ENCODE measurements at regions not wholly inside any gene's neighbourhood (a gene's known extent, or its start where the extent isn't known, plus 50 kb on each side); places are given as distances from the start of the nearest gene placed in this dataset.

DNA sequence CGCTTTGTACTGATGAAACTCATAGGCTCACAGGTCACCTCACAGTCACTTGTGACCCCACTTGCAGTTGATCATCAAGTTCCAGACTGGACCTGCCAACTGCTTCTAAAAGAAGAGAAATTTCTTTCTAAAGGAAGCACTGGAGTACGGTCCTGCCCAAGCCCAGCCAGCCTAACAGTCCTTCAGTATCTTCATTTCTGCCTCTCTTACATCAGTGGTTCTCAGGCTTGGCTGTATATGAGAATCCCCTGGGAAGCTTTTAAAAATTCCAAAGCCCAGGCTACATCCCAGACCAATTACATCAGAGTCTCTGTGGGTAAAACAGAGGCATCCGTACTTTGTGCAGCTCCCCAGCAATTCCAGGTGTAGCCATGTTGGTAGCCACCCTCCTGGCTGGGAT lies 282.1 kb downstream of the NFIB start:
- no peak for DNase-seq (ENCODE audit: low spot score)

DNA sequence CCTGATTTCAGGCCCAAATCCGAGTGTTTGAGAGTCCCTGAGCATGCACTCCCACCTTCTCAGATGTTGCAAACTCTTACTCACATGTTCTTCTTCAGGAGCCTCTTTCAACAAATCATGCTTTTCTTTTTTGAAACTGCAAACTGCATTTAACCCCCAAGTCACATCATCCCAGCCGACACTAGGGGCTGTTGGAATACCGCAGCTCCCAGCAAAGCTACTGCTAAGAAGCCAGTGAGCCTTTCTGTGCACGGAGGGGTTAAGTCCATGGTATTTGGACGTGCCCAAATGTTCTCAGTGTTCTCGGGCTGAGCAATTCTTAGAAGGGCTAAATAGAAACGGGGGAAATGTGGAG lies 282.9 kb downstream of the NFIB start:
- no peak for DNase-seq (ENCODE audit: low spot score)

DNA sequence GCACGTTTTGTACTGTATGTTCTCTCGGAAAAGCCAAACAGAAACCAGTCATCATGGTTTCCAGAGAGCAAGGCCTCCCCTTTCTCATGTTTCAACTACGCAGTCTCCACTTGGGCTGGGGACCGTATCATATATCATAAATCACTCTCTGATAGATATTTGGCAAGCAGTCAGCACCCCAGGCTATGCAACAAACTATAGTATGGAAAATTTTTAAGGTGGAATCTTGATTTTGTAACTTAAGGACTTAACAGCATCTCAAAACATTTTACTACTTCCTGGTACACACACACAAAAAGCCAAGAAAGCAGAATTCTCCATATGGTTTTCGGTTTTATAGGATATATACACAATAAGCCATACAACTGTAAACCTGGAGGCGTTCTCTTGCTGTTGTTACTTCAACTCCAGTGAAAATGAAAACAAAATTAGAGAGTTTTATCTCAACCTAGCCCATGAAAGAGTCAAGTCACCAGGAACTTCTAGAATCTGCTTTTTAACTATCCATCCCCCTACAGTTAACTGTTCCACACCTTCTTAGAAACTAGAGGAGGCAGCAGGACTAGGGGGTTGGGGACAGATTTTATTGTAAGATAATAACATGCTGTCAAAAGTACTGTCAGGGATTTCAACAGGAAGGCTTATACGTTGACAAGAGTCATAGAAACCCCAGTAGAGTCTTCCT lies 283.4 kb downstream of the NFIB start:
- DNase-seq (ENCODE audit: low spot score) = no peak

DNA sequence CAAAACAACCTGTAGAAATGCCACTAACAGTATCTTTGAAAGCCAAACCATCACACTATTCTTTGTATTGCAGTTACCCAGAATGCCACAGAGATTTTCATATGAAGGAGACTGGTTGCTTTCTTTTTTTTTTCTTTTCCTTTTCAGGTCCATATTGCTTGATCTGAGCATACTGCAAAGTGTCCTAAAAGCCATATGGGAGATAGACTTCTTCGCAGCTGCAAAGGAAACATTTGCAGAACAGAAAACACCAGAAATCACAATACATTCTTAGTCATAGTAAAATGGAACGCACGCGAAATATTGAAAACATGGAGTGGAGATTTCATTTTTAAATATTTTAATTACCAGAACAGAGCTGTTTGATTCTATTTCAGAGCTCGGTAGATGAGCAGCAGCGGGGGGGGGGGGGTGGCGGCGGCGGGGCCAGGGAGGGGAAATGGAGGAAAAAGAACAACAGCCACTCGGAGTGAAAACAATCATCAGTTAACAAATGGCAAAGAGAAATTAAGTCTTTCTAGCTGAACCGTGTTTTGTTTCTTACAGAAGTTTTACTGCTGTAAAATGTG lies 284.1 kb downstream of the NFIB start:
- DNase-seq (ENCODE audit: low spot score) = no peak

DNA sequence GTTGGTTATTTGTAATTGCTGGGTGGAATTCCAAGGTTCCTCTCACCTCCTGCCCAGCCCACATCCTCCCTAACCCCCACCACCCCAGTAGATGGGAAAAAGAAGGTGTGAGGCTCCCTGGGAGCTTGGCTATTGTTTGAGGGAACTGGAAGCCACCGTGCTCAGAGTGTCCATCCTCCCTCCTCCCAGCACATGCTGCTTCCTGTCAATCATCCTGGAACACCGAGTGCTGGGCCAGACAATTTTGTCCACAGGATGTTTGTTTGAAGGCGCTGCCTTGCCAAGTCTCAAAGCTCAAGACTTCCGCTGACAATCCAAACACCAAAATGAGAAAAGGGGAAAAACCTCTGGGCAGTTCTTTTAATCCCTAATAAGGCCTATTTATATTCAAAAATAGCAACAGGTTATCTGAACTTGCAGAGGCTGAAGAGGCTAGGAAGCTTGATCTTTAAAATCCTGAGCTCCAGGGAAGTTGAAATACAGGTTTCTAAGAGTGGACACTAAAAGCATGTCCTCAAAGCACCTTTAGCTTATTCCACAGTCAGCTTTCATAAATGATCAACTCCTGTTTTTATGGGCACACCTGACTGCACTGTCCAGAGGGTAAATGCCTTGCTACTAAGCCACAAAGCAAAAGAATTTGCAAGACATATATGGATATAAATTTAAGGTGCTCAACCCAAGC lies 286.7 kb downstream of the NFIB start:
- no peak for DNase-seq (ENCODE audit: low spot score)

DNA sequence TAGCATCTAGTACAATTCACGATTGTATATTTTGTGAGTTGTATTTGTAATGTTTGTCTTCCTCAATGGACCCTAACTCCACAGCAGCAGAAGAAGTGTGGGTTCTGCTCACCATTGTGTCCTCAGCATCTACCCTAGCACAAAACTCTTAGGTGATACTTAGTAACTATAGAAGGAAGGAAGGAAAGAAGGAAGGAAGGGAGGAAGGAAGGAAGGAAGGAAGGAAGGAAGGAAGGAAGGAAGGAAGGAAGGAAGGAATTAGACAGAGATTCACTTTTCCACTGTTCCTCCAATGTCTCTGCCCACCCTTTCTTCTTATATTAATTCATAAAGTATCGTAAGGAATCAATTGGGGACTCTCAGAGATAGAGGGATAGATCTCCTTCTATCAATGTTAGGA lies 288.2 kb downstream of the NFIB start:
- no peak for DNase-seq (ENCODE audit: low spot score)

DNA sequence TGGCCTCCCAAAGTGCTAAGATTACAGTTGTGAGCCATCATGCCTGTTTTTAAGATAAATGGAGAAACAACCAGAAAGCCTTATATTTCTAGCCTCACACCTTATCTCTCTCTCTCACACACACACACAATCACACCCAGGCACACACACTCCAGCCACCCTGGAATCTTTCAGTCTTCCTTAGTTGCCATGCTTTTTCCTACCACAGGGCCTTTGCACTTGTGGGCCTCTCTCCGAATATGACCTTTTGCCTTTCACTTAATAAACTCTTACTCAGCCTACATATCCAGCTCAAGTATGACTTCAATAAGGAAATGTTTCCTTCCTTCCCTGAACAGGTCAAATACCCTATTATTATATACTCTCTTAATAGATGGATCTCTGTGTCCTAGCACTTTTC lies 290.7 kb downstream of the NFIB start:
- DNase-seq (ENCODE audit: low spot score) = no peak

DNA sequence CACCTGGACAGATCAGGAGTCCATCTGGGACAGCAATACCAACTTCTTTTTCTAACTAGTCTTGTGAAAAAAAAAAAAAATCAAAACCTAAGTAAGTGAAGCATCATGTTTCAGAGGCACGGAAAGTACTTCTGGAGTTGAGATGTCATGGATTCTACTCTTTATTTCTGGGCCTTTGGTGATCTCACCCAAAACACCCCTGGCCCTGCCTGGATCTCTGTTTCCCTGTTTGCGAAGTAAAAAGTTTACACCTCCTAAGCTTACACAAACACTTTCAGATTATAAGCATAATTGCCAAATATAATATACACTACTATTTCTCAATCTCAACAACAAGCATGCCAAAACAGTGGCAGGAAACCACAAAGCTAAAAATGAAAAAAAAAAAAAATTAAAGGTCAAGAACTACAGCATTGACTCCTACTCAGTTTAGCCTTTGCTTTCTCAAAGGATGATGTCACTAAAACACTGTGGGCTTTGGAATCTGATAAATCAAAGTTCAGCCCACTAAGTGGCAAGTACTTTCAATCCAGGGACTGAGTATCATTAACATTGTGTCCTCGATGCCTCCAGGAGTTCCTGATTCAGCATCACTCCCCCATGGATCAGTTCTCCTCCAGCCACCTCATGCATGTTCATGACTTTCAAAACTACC lies 291.9 kb downstream of the NFIB start:
- no peak for DNase-seq (ENCODE audit: low spot score)

DNA sequence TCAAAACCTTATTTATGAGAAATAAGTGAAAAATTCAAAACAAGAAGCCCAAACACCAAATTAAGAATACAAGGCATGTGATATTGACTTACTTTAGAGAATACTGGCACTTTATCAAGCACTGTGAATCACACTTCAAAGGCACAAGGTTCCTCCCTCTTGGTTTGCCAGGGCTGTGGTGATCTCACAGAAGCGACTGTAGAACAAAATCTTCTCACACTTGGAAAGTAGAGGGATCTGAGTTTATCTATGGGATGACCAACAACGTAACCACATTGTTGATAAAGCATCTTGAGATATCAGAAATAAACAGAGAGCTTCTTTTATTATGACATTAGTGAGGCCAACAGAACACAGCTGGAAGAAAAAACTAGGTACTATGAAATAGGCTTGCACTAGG lies 295.9 kb downstream of the NFIB start:
- no peak for DNase-seq (ENCODE audit: low spot score)

DNA sequence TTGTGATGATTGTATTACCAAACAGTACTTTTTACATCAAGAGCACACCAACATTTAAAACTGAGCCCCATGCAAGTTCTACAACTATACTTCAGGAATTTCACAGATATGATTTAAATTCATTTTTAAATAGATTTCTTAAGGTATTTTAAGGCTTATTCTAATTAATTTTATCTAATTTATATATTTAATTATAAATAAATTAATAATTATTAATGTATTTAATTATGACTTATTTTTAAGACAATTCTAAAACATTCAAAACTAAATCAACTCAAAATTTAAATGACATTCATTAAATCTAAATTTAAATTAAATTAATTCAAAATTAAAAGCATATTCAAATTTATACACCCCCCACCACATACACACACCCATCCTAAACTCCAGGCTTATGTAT lies 299.2 kb downstream of the NFIB start:
- DNase-seq (ENCODE audit: low spot score) = no peak

DNA sequence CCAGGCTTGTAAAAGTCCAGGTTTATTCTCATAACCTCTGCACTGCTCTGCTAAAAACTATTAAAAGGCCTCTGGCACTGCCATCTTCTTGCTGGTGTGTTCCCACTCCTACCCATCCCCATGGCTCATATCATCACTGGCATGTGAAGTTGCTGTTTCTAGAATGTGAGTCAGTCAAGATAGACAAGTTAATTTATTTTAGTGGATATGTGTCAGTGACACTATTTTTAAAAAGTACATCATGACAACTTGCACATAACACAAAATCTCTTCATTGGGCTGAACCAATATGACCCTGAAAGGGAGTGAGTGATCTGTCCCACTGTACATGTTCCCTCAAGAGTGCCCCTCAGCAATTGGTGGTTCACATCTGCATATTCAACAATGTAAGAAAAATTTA lies 299.7 kb downstream of the NFIB start:
- DNase-seq (ENCODE audit: low spot score) = no peak

DNA sequence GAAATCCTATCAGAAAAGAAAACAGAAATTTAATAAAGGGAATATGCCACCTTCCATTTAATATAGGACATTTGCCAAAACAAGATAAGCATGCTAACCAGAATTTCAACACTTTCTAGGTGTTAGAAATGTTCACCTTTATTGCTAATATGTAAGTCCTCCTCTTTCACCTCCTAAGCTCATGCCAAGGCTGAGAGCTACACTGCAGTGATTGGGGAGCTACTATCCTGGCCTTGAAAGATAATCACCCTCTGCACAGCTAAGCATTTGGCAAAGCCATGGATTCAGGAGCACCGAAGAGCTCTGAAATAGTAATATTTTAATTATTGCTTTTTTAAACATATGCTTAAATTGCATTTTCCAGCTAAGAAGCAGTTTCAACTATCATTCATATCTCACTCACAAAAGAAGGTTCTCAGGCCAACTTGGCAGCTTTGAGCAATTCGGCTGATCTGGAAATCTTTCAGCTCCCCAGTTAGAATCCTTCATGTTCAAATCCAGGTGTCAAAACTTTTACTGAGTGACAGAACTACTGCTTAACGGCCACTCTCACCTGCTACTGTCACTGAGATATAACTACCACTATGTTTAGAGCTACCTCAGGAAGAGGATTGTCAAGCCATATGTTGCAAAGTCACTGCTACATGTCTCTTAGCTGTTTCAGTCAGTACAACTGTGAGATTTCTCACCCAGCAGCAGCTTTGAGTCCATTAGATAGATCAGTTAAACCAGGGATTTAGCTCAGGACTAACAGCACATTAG lies 302.0 kb downstream of the NFIB start:
- DNase-seq (ENCODE audit: low spot score) = no peak

DNA sequence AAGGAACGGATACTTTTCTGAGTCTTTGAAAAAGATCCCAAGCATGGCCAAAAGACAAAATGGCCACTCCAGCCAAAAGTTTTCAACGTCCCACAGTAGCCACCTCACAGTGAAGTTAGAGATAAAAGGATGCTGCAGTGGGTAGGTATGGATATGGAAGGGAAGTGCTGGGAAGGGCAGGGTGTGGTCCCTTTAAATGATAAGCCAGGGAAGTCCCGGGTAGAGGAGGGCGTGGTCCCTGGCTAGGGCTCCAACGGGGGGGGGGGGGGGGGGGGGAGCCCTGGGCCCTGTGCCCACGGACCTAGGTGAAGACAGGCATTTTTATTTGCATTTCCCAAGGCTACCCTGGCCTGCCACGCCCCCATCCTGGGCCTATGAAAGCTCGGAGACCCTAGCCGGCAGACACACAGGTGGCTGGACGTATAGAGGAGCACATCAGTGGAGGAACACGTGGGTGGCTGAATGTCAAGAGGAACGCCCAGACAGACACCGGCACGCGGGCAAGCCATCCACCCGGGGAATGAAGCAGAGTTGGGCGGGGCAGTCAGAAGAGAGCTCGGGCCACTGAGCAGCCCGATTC lies 306.7 kb downstream of the NFIB start:
- no peak for DNase-seq (ENCODE audit: low spot score)

DNA sequence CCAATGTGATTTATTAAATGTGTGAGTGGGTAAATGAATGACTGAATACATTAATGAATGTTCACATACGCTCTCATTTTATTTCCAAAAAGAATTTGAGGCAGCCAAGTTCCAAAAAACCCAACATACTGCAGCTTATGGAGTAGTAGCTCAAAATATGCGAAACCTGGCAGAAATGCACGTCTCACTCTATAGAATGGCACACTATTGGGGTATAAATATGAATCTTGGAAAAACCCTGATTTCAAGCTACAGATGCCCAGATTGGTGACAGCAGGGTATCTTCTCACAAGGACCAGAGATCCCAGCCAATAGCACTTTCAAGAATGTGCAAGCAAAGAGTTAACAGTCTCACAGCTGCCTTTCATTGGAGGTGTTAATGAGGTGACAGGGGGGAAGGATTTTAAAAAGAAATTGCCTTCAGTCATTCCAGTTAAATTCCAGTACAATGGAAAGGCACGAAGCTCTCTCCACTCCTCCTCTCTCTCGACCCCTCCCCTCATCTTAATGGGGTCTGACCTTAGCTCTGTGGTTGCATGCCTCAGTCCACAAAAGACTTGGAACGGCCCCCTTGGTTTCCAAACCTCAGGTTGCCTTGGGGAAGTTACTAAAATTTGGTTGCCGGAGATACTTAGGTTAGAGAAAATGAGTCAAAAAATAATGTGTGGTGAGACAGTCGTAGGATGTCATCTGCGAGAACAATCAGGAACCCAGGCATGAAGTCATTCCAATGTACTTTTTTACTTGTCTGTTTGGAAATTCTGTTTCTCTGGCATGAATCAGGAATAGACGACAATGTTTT lies 307.4 kb downstream of the NFIB start:
- DNase-seq (ENCODE audit: low spot score) = no peak

DNA sequence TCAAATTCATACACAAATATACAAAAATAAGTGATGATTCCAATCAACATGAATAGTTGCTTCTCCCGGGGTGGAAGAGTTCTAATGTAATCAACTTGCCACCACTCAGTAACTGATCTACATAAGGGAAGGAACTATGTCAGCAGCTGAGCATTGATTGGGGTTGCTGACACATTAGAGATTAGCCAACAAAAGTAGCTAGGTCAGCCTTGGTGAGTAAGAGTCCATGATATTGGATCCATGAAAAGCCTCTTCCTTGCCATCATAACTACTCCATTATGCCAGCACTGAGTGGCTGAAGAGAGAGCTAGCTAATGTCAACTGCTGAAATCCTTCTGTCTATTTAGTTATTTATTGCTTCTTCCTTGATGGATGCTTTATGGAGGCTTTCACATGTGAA lies 309.8 kb downstream of the NFIB start:
- DNase-seq (ENCODE audit: low spot score) = no peak

DNA sequence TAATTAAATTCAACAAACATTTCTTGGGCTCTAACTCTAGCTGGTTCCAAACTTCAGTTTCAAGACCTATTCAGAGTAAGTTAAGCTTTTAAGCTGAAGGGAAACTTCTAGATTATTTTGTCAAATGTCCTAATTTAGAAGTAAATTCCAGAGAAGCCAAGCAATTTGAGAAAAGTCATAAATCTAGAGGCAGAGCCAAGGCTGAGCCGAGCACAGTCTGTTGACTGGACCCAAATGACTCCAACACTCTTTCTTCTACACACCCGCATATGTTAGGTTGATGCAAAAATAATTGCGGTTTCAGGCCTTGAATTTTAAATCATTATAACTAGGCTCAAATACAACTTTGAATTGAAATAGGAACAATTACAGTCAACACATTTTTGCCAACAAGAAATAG lies 319.7 kb downstream of the NFIB start:
- no peak for DNase-seq (ENCODE audit: low spot score)

DNA sequence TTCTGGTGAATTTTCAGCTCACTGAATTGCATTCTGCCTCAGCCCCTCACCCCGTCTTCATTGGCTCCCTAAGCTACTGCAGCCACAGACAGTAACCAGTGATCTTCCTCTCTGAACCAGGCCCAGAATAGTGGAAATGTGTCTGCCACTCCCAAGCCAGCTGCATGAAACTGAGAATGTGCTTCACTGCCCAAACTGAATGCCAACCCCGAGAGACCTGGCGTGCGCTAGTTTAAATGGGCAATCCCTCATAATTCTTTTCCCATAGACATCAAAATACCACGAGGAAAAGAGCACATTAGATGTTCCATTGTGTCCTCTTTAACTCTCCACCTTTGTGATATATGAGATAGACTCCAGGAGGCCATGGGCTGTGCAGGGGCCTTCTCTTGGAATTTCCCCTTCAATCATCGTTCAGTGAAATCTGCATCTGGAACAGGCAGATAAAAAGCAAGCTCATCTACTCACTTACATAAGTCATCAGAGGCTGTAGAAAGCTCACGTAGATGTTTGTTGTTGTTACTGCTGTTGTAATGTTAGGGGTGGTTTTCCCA lies 320.2 kb downstream of the NFIB start:
- DNase-seq (ENCODE audit: low spot score) = no peak

DNA sequence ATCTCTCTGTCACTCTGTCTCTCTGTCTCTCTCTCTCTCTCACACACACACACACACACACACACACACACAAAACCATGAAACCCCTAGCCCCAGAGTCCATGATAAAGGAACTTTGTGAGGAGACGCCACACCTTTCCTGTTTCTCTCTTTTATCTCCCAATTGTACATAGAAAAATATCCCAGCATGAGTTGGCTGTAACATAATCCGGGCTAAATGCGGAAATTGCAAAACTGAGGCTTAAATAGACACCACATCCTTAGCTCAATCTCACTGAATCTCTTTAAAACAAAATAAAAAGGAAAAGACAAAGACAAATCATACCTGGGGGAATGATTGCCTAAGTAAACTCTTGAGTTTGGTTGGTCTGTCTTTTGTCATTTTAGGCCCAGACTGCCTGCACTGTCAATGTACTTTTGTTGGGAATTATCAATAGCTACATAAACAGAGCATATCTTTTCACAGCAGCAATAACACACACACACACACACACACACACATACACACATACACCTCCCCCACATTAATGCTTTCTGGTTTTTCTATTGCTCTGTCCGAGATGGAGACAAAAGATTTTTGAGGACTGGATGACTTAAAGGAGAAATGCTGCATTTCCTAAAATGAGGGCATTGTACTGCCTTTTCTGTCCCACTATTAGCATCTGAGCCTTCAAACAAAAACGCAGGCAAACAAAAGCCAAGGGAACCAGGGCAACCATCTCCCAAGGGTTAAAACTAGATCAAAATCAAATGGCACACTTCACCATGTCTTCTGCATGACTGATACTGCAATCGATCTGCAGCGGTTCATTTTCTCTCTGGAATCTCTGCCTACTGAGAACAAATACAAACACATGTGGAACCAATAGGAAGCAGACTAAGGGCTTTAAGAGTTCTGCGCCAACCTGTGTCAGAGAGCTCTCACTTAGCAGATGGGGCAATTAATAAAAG lies 321.5 kb downstream of the NFIB start:
- no peak for DNase-seq (ENCODE audit: low spot score)

DNA sequence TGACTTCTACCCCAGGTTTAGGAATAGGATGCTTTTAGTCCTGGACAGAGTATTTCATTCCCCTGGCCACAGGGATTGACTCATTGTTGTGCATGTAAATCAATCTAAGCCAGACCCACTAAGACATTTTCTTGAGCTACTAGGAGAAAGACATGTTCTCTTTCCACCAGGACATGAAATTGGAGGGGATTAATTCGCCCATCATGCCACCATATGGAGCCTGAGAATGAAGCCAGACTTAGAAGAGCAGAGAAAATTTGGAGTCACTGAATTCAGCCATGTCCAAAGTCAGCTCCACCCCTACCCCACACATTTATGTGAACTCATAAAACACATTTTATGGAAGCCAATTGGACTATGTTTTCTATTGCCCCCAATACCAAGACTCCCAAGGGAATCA lies 322.5 kb downstream of the NFIB start:
- DNase-seq (ENCODE audit: low spot score) = no peak

DNA sequence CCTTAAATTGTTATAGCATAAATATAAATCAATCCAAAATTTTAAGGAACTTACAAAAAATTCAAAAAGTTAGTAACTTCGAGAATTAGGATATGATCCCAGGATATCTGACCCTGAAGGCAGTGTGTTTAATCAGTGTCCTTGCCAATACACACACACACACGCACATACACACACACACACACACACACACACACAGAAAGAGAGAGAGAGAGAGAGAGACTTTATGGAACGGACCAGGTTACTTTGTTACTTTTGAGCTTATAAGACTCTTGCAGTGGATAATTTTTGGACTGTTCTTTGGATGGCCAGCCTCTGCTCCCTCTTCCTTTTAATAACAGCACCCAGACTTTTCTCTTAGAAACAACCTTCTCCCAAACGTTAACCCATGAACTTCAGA lies 322.9 kb downstream of the NFIB start:
- DNase-seq (ENCODE audit: low spot score) = no peak

Data from HuH-7.5 (cell line).